ENCODE measurements at regions not wholly inside any gene's neighbourhood (a gene's known extent, or its start where the extent isn't known, plus 50 kb on each side); places are given as distances from the start of the nearest gene placed in this dataset.
"Not testable (repeated sequence)": the region's sequence is repeated elsewhere in the genome, so short reads cannot be mapped to it uniquely, and the experiment has no call there.

DNA sequence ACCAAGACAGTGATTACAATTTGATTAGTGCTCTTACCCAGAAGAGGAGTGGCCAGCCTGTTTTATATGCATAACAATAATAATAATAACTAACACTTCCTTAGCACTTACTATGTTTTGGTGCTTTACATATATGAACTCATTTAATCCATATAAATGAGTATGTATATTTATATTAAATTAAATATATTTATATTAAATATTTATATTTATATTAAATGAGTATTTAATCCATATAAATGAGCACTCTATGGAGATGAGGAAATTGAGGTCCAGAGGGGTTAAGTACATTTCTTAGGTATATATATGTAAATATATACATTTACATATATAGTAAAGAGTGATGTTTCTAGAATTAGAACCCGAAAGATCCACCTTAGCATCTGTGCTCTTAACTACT, 673.9 kb upstream of the ACVR2A start:
- no peak for DNase-seq

DNA sequence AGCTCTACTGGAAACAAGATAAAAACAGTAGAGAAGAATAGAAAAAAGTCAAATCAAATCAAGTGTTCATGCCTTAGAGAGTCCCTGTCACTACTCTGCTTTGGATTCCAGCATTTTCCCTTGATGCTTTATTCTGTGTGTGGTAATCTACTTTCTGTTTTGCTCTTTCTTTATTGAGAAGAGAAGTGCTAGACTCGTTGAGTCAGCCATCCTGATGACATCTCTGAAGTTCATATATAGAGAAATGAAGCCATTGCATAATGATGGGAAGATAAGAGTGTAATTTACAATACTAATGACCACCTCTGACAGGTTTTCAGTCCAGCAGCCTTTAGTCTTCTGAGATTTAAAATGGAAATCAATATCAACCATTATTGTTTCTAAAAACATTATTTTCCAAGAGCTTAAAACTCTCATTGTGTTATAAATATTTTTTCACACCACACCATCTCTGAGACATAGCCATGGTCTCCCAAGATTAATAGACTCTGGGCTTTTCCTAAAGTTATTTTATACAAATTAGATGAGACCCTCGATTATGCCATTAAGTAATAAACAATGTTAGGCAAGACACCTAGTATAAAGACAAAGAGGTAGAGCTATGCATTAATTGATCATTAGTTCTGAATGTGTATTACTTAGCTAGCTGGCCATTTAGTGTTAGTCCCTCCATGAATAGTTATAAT, 679.0 kb upstream of the ACVR2A start:
- DNase-seq, result no peak

DNA sequence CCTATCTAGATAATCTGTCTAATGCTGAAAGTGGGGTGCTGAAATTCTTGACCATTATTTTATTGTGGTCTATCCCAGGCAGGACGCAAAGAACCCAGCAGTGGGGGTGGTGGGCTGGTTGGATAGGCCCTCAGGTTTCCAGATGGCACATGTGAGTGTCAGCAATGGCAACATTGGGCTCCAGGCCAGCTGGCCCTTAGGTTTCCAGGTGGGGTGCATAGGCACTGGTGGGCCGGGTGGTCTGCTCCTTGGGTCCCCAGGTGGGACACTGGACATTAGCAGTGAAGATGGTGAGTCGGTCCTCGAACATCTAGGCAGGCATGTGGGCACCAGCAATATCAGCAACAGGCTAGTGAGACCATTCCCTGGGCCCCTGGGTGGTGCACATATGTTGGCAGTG, 680.3 kb upstream of the ACVR2A start:
- no peak for DNase-seq

DNA sequence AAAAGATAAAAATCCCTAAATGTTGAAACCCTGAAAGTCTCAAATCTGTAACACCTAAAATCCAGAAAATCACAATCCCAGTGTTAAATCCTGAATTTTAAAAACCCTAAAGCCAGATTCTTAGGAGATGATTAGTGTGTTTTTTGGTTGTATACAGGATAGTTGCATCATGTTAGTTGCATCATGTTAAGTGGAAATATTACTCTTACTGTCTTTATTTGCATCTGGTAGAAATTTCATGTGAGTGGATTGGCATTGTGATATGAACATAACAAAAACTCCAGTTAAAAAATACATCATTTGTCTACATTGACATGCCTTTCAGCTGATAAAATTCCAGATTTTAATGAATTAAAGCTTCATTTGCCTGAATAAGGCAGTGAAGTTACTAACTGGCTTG, 683.1 kb upstream of the ACVR2A start:
- DNase-seq, result no peak

DNA sequence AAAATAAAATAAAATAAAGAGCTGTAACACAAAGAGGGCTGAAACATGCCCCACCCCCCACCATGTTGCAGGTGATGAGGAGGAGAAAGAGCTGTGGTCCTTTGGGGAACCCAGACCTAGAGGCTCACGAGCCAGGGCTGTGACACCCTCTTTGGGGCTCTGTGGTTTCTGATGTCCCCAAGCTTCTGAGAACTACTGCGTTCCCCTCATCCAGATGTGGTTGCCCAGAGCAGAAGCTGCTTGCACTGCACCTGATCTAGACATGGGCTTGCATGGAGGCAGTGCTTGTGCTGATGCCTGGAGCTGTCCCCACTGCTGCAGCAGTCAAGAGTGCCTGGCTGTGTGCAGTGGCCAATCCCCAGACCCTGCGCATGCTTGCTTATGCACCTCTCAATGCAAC, 687.9 kb upstream of the ACVR2A start:
- DNase-seq, result no peak

DNA sequence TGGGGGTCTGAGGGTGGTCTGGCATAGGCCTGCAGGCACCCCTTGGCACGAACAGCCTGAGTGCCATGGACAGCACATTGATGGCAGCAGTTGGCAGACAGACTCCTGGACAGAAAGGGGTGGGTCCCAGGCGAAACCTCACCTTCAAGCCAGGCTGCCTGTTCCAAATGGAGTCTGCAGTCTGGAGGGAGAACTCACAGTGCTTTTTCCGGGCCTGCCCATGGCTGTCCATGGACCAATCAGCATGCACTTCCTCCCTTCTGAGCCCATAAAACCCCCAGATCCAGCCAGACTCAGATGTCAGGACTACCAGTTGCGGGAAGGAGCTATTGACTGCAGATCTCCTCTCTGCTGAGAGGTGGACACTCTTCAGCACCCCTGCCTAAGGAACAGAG, 694.6 kb upstream of the ACVR2A start:
- no peak for DNase-seq

DNA sequence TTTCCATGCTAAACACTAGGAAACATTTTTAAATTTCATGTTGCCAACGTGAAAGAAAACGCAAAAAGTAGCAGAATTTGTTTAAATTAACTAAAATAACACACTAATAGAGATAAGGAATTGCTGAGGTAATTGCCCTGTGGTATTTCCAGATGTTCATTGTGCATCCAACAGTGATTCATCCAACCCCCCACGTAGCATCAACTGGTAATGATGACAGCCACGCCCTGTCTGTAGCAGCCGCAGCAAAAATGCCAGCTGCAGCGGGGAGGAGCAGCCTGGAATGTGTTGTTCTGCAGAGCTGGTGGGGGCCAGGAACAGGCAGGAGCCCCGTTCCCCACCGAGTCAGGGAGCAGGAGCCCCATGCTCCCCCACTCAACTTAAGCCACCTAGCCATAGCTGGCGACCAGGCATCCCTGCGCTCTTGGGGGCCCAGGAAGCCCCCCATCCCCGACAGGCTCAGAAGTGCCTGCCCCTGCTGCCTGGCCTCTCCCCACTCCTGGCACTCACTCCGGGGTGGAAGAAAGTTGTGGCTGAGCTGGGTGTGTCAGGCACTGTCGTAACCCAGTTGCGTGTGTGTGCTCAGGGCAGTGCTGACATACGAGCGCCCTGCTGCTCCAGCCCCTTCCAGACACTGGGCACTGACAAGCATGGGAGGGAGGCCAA, 695.1 kb upstream of the ACVR2A start:
- no peak for DNase-seq

DNA sequence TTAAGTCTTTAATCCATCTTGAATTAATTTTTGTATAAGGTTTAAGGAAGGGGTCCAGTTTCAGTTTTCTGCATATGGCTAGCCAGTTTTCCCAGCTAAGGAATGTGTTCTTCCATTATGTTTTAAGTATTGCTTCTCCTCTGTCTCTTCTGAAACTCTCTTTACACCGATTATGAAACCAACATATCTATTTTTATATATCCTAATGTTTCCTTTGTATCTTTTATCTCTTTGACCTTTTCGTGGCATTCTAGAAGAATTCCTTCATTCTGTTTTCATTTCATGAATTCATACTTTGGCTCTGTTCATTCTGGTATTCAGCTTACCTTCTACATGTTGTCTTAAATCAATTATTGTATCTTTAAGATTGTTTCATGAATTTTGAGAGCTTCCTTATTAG, 697.0 kb upstream of the ACVR2A start:
- DNase-seq, result no peak

DNA sequence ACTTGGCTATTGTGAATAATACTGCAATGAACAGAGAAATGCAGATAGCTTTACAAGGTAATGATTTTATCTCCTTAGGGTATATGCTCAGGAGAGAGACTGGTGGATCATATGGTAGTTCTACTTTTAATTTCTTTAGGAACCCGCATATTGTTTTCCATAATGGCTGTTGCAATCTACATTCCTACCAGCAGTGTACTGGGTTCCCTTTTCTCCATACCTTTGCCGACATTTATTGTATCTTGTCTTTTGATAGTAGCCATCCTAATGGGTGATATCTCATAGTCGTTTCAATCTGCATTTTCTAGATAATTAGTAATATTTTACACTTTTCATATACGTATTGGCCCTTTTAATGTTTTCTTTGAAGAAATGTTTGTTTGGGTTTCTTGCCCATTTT, 702.9 kb upstream of the ACVR2A start:
- DNase-seq, result no peak

DNA sequence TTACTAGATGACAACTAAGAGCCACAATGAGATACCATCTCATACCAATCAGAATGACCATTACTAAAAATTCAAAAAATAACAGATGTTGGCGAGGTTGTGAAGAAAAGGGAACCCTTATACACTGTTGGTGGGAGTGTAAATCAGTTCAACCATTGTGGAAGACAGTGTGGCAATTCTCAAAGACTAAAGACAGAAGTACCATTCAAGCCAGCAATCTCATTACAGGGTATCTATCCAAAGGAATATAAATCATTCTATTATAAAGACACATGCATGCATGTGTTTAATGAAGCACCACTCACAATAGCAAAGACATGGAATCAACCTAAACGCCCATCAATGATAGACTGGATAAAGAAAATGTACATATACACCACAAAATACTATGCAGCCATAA, 705.1 kb upstream of the ACVR2A start:
- not testable (repeated sequence) for DNase-seq

DNA sequence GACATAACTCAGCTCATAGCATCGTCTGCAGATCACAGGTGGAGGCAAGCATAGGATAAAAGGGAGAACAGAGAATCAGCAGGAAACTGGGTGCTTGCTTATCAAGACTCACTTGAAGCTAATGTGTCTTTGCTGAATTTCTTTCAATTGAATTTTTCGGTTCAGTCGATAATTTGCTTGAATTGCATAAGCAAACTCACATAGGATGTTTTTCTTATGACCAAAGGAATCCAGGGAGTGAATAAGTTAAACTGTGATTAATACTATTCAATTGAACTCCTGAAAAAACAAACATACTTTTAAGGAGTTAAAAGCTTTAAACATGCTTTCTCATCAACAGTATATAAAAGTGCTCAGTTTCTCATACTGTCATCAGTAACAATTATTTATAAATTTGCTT, 707.1 kb upstream of the ACVR2A start:
- DNase-seq, result no peak

DNA sequence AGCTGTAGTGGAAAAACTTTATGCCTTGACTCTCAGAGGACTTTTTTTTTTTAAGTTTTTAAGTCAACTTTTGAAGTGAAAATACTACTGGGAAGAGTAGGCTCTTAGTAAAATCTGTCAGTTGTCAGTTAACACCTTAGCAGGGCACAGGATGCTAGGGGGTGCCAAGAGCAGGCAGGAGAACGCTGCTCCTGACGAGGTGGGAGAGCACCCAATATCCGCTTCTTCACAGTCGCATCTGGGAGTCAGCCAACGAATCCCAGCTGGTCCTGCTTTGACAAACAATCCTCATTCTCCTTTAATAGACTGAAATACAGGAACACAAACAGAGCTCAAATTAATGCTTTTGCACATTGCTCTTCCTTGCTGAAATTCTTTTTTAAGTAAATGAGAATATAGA, 709.5 kb upstream of the ACVR2A start:
- no peak for DNase-seq

DNA sequence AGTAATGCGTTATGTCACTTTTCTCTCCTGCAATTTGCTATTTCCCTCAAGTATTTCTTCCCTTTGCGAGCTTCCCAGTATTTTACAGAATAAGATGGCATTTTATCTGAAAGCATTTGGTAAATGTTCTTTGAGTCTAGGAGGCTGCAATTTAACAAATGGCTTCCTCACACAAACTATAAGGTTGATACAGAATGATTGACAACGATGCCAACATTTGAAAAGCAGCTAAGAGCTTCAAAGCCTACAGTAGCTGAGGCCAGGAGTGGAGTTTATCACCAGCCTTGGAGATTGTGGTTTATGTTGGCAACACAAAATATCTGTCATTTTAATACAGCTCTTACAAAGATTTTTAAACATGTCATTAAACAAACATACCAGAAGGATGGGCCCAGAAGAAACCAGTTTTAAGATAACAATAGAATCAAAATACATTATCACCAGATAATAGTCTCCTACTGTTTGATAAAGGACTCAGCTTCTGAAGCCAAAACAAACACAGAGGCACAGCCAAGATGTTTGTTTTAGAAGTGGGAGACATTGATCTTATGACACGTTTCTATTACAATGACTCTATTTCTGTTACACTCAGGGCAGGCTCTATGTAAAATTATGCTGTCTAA, 711.4 kb upstream of the ACVR2A start:
- no peak for DNase-seq

DNA sequence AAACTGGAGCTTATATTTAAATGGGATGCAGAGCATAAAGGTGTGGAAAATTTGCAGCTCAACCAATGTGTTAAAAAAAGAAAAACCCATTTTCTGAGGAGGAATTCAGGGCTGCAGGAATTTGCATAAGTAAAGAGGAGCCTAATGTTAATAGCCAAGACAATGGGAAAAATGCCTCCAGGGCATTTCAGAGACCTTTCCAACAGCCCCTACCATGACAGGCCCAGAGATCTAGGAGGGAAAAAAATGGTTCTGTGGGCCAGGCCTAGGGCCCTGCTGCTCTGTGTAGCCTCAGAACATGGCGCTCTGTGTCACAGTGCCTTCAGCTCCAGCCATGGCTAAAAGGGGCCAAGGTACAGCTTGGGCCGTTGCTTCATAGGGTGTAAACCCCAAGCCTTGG, 719.7 kb upstream of the ACVR2A start:
- DNase-seq, result no peak

DNA sequence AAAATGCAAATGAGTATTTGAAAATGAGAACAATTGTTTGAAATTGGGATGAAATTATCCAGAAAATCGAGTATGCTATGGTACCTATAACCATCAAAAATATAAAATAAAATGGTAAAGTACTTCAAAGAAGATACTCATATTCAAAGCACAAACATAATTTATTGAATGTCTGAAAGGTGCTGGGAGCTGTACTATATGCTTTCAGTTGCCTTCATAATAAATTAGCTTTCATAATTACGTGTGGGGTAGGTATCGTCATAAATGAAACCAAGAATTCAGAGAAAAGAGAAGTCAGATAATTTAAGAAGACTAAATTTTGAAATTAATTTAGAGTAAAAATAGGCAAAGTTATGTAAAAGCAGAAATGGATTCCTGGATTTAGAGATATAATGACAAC, 721.9 kb upstream of the ACVR2A start:
- no peak for DNase-seq

DNA sequence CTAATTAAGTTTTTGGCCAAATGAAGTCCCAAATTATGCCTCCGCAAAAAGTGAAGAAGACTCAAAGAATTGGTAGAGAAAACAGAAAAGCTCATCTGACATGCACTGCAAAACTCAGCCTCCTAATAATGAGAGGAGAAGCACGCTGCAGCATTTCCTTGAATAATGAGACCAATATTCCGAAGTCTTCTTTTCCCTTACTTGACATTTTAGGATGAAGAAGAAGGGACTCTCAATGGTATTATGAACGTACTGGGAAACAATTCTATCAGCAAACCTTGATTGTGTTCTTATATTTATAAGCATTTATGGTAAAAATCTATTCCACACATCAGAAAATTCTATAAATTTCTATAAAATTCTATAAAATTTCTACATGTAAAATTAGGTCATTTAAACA, 733.9 kb upstream of the ACVR2A start:
- DNase-seq, result no peak

DNA sequence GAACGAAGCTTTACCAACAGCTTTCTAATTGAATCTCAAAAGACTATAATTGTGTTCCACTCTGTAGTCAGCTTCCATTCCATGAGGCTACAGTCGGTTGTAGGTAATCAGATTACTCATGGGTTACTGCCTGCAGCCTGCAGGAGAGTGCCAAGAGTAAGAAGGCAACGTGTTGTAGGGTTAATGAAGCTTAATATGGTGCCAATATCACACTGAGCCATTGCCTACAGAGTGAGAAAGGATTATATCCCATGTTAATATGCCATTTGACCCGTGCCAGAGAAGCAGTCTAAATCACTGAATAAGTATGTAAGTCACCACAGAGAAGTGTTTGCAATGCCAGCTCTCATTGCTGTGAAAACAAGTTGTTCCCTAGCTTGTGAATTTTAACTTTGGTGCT, 734.5 kb upstream of the ACVR2A start:
- DNase-seq, result no peak

DNA sequence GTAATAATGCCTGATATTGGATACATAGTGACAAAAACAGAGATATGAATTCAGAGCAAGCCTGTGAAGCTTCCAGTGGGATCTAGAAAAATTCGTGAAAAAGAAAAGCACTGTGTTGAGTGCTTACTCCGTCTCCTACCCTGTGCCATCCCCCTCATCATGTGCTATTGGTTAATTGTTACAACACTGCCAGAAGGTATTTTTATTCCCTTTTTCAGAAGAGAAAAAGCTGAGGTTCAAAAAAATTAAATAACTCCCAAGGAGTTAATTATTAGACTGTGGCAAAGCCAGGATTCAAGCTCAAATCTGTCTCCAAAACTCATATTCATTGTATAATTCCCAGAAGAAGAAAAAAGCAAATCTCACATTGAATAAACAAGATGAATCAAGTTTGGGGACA, 735.5 kb upstream of the ACVR2A start:
- DNase-seq, result no peak

DNA sequence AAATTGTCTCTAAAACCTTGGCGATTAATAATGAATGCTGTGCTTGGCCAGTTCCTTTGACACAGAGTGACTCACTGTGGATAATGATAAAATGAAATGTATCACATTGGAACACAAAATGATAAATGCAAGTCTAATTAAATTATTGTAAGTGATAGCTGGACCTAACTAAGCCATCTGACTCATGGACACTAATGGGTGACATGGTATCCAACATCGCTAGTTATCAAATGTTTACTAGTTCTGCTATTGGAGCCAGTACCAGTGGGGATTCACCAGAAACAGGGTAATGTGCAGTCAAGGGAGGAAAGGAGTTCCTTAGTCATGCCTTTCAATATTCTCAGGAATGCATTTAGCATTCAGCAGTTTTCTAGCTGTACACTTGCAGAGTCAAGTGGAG, 736.3 kb upstream of the ACVR2A start:
- DNase-seq, result no peak

DNA sequence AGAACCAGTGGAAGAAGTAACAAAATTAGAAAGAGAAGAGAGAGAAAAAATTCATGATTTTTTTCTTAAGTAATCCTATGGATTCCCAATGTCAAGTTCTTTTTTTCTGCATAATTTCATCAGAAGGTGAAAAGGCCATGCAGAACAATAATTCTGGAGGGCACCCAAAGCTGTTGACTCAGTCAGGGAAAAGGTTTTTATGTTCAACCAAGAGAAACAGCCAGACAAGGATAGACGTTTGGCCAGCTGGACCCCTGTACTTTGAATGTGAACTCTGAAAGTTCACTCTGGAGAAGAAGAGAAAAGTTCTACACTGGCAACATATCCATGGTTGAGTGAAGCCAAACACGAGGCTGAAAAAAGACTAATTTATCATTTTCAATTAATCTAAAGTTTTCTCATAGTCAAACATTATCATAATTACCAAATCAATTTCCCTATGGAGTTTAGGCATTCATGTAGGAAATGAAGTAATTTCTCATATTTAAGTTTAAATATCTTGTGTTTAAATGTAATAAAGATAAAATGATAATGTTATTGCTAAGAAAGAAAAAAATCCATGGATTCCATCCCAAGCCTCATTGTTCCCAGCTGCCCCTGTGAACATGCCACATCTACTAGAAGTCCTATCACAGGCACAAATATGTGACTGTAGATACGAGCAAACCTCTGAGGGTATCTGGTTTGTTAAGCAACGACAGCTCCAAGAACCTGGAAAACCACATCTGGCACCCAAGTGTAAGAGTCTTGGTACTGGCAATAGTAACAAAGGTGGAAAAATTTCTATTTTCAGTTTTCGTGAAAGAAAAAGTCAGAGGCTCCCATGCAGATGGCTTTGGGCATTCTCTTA, 742.7 kb upstream of the ACVR2A start:
- DNase-seq, result no peak

DNA sequence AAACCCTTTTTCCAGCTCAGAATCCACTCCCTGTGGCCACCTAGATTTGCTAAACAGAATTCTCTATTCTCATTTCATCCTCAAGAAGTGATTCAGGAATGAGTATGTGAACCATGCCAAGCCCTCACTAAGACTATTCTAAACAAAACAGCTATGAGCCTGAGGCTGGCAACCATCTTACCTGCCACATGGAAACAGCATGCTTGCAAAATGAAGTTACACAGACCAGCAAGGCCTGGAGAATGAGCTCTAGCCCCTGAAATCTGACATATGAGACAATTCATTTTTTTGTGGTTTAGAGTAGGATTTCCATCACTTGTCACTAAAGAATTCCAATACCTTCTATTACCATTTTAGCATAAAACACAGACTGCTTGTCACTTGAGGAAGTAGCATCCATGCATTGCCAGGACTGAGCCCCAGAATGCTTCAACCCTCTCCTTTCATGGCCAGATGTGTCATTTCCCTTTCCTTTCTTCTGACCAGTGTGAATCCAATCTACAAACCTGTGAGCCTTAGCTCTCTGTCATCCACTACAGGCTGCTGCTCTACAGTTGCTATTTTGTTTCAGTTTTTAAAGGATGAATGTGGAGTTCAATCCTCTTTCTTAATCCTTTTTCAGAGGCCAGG, 744.3 kb upstream of the ACVR2A start:
- no peak for DNase-seq

DNA sequence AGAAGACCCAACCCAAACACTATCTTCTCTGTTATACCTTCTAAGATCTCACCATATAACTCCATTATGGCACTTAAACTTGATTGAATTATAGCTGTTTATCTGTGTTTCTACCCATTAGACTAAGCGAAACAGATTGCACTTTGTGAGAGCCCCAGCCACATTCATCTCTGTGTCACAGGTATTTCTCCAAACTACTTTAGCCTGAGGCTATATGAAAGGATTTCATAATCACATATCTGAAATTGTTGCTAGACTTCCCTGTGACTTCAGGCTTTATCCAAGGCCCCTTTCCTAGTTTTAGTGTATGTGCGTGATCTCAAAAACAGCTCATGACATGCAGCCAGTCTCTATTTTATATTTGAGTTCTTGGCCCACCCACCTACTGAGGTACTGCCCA, 745.0 kb upstream of the ACVR2A start:
- no peak for DNase-seq

DNA sequence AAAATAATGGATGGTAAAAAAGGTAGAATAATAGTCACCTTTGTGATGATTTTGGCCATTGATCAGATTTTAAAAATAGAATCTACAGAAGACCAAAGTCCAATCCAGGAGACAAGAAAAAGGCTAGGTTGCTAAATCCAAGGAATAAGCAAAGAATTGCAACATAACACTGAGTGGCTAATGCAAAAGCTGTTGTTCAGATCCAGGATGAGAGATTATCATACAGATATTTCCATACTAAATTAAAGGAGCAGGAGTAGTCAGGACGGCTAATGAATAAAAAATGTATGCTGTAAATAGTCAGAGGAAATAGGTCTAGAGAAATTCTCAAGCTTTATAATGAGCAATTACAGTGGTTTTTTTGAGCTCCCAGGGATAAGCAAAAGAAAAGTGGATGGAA, 745.9 kb upstream of the ACVR2A start:
- no peak for DNase-seq

All from activated naive CD4-positive, alpha-beta T cell (primary cell).